ENCODE measurements at regions not wholly inside any gene's neighbourhood (a gene's known extent, or its start where the extent isn't known, plus 50 kb on each side); places are given as distances from the start of the nearest gene placed in this dataset.

DNA sequence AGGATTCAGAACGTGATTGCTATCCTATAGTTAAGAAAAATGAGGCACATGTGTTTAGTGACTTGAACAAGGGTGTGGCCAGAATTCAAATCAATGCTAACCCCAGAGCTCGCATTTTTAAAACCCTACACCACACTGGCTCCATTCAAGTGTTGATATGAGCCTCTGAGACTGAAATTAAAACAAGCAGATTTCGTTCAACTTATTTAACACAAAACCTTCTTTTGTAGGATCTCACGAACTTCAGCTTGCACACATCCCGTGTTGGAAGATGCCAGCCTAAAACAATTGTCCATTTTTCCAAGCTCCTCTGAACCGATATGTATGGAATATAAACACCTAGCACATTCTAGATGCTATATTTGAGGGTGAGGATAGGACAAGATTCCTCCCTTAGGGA, 231.0 kb upstream of the IRX5 start:
- no peak for DNase-seq (ENCODE audit: low spot score in 2 of 2)
- 54 to 56% methylated on average over 6 of the region's 6 CpGs for WGBS, 2 donors
- peaks cover 0 to 12% (median 0%) of the 10 kb centered on the region in 4 donors for H3K9me3 ChIP-seq
- H3K36me3 ChIP-seq: no peaks in the 10 kb centered on the region
- no peaks in the 10 kb centered on the region for H3K4me1 ChIP-seq
- no peak overlapping the region for H3K27ac ChIP-seq
- no peaks in the 10 kb centered on the region for H3K27me3 ChIP-seq
- TF ChIP-seq EP300 (IDR thresholded peaks at IDR 0.05) (no peak), POLR2A (IDR thresholded peaks at IDR 0.05) (no peak)
- TF ChIP-seq, protein P1, sequence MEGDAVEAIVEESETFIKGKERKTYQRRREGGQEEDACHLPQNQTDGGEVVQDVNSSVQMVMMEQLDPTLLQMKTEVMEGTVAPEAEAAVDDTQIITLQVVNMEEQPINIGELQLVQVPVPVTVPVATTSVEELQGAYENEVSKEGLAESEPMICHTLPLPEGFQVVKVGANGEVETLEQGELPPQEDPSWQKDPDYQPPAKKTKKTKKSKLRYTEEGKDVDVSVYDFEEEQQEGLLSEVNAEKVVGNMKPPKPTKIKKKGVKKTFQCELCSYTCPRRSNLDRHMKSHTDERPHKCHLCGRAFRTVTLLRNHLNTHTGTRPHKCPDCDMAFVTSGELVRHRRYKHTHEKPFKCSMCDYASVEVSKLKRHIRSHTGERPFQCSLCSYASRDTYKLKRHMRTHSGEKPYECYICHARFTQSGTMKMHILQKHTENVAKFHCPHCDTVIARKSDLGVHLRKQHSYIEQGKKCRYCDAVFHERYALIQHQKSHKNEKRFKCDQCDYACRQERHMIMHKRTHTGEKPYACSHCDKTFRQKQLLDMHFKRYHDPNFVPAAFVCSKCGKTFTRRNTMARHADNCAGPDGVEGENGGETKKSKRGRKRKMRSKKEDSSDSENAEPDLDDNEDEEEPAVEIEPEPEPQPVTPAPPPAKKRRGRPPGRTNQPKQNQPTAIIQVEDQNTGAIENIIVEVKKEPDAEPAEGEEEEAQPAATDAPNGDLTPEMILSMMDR (IDR thresholded peaks at IDR 0.05): no peak
- no peak overlapping the region for H3K4me3 ChIP-seq

DNA sequence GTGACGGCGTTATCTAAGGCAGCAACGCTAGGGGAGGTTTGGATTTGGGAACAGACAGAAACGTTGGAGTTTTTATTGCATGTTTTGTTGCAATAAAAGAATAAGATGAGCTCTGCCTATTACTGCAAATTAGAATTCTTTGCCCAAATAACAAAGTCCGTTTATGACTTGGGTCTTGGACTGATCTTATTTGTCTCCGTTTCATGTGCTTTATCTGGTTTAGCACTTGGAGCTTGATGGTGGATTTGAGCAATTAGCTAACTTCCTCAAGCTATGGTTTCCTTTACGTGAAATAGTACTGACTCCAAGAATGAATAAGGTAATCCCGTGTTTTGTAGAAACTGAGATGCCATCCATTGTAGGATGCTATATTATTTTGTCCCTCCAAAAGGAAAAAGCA, 233.0 kb upstream of the IRX5 start:
- WGBS, 2 donors: 43 to 48% methylated on average over 8 of the region's 8 CpGs
- Histone ChIP-seq H3K4me3 (no peak overlapping the region), H3K27me3 (no peaks in the 10 kb centered on the region), H3K36me3 (no peaks in the 10 kb centered on the region), H3K4me1 (no peaks in the 10 kb centered on the region), H3K27ac (no peak overlapping the region), H3K9me3 (peaks cover 0 to 18% (median 0%) of the 10 kb centered on the region in 4 donors)
- TF ChIP-seq EP300 (IDR thresholded peaks at IDR 0.05): no peak
- TF ChIP-seq POLR2A (IDR thresholded peaks at IDR 0.05): no peak
- TF ChIP-seq, protein P1 (IDR thresholded peaks at IDR 0.05): no peak
- DNase-seq (ENCODE audit: low spot score in 2 of 2): no peak

- Histone ChIP-seq H3K27me3 (no peaks in the 10 kb centered on the region), H3K9me3 (peaks cover 0 to 18% (median 0%) of the 10 kb centered on the region in 4 donors), H3K27ac (no peak overlapping the region), H3K4me3 (no peak overlapping the region), H3K36me3 (no peaks in the 10 kb centered on the region), H3K4me1 (no peaks in the 10 kb centered on the region)
- WGBS, 2 donors: 29 to 38% methylated on average over 9 of the region's 9 CpGs
- DNase-seq (ENCODE audit: low spot score in 2 of 2): no peak
- TF ChIP-seq EP300 (IDR thresholded peaks at IDR 0.05): no peak
- TF ChIP-seq POLR2A (IDR thresholded peaks at IDR 0.05): no peak
- TF ChIP-seq, protein P1 (IDR thresholded peaks at IDR 0.05): no peak
Measured at GRCh38 chr16:54696970-54697369, 233.7 kb upstream of the IRX5 start.

- H3K36me3 ChIP-seq: no peaks in the 10 kb centered on the region
- no peaks in the 10 kb centered on the region for H3K4me1 ChIP-seq
- DNase-seq (ENCODE audit: low spot score in 2 of 2): no peak
- no peak overlapping the region for H3K27ac ChIP-seq
- 42% methylated on average over 8 of the region's 8 CpGs for WGBS, 2 donors
- H3K9me3 ChIP-seq: peaks cover 0 to 13% (median 0%) of the 10 kb centered on the region in 4 donors
- TF ChIP-seq EP300 (IDR thresholded peaks at IDR 0.05) (no peak), POLR2A (IDR thresholded peaks at IDR 0.05) (no peak)
- TF ChIP-seq, protein P1 (IDR thresholded peaks at IDR 0.05): no peak
- no peaks in the 10 kb centered on the region for H3K27me3 ChIP-seq
- H3K4me3 ChIP-seq: no peak overlapping the region
Measured at GRCh38 chr16:54696522-54696921, 234.1 kb upstream of the IRX5 start.

DNA sequence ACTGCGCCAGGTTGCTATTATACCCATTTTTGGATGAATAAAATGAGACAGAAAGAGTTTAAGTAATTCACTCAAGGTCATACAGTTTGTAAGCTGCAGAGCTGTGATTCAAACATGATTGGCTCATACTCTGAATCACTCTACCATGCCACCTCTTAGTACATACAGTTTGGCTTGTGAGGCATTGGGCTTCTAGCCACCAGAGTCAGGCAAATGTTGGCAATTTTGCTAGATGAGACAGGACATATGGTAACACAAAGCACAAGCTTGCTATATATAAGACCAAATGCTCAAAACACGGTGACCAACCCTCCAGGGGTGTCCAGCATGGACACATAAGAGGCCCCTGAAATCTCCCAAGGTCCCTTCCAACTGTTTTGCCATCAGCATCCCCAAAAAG, 236.0 kb upstream of the IRX5 start:
- WGBS, 2 donors: 84 to 86% methylated on average over 2 of the region's 2 CpGs
- Histone ChIP-seq H3K9me3 (peaks cover 0 to 7% (median 0%) of the 10 kb centered on the region in 4 donors), H3K4me1 (no peaks in the 10 kb centered on the region), H3K36me3 (no peaks in the 10 kb centered on the region), H3K4me3 (no peak overlapping the region), H3K27me3 (no peaks in the 10 kb centered on the region), H3K27ac (no peak overlapping the region)
- no peak for DNase-seq (ENCODE audit: low spot score in 2 of 2)
- TF ChIP-seq EP300 (IDR thresholded peaks at IDR 0.05) (no peak), POLR2A (IDR thresholded peaks at IDR 0.05) (no peak)
- TF ChIP-seq, protein P1 (IDR thresholded peaks at IDR 0.05): no peak
